ENCODE measurements at regions not wholly inside any gene's neighbourhood (a gene's known extent, or its start where the extent isn't known, plus 50 kb on each side); places are given as distances from the start of the nearest gene placed in this dataset.

GRCh38 chr12:67816269-67816668 is 167.7 kb downstream of the DYRK2 start:
- TF ChIP-seq CTCF (IDR thresholded peaks at IDR 0.05; ENCODE audit: low read depth, low read length, poor library complexity, severe bottlenecking) (no peak), EZH2phosphoT487 (IDR thresholded peaks at IDR 0.05; ENCODE audit: borderline replicate concordance, low read length) (no peak)
